ENCODE measurements at regions not wholly inside any gene's neighbourhood (a gene's known extent, or its start where the extent isn't known, plus 50 kb on each side); places are given as distances from the start of the nearest gene placed in this dataset.

- Mint-ChIP-seq H3K4me1 (no peaks in the 10 kb centered on the region), H3K27ac (no peak overlapping the region), H3K27me3 (peaks cover 32% of the 10 kb centered on the region), H3K4me3 (no peak overlapping the region), H3K9me3 (no peaks in the 10 kb centered on the region), H3K36me3 (ENCODE audit: low read depth) (no peaks in the 10 kb centered on the region)
- POLR2A ChIA-PET: no interaction called here
- intact Hi-C loops (cut with micrococcal nuclease): no loop called here
- CTCF ChIA-PET: no interaction called here
- no peak for TF ChIP-seq CTCF (IDR thresholded peaks at IDR 0.05)
- DNase-seq: no peak
- ATAC-seq (ENCODE audit: low read depth): no peak
Observed at GRCh38 chr22:33971561-33971961, 51.3 kb upstream of the LARGE1 start.

GRCh38 chr22:33975841-33976240 lies 55.6 kb upstream of the LARGE1 start:
- no peak for TF ChIP-seq CTCF (IDR thresholded peaks at IDR 0.05)
- Mint-ChIP-seq H3K4me1 (no peaks in the 10 kb centered on the region), H3K4me3 (no peak overlapping the region), H3K36me3 (ENCODE audit: low read depth) (no peaks in the 10 kb centered on the region), H3K27me3 (peaks cover 29% of the 10 kb centered on the region), H3K27ac (no peak overlapping the region), H3K9me3 (no peaks in the 10 kb centered on the region)
- intact Hi-C loops (cut with micrococcal nuclease): no loop called here
- ChIA-PET CTCF (no interaction called here), POLR2A (no interaction called here)
- DNase-seq (no peak), ATAC-seq (ENCODE audit: low read depth) (no peak)

GRCh38 chr22:33983558-33983957 lies 63.3 kb upstream of the LARGE1 start:
- intact Hi-C loops (cut with micrococcal nuclease): no loop called here
- Mint-ChIP-seq H3K4me3 (no peak overlapping the region), H3K27ac (no peak overlapping the region), H3K36me3 (ENCODE audit: low read depth) (no peaks in the 10 kb centered on the region), H3K27me3 (peaks cover 3% of the 10 kb centered on the region), H3K4me1 (peaks cover 2% of the 10 kb centered on the region), H3K9me3 (no peaks in the 10 kb centered on the region)
- POLR2A ChIA-PET: no interaction called here
- no peak for DNase-seq
- CTCF ChIA-PET: no interaction called here
- TF ChIP-seq CTCF (IDR thresholded peaks at IDR 0.05): no peak
- no peak for ATAC-seq (ENCODE audit: low read depth)

DNA sequence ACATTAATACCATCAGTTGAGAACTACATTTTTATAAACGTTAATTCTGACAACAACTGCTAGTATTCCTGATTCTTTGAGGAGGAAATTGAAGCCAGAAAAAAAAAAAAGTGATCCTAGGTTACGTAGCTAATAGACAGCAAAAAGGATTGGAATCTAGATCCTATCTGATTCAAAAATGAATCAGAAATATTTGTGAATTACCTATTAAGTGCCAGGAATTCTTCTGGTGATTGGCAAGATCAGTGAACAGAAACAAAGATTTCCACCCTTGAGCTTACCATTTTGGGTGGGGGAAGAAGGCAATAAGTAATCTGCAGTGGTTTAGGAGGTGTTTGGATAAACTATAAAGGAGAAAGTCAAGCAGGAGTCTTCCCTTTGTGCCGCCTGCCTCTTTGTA lies 63.9 kb upstream of the LARGE1 start:
- Mint-ChIP-seq H3K9me3 (no peaks in the 10 kb centered on the region), H3K4me1 (peaks cover 2% of the 10 kb centered on the region), H3K36me3 (ENCODE audit: low read depth) (no peaks in the 10 kb centered on the region), H3K27me3 (peaks cover 3% of the 10 kb centered on the region), H3K27ac (no peak overlapping the region), H3K4me3 (no peak overlapping the region)
- no peak for DNase-seq
- intact Hi-C loops (cut with micrococcal nuclease): no loop called here
- ATAC-seq (ENCODE audit: low read depth): no peak
- POLR2A ChIA-PET: no interaction called here
- no peak for TF ChIP-seq CTCF (IDR thresholded peaks at IDR 0.05)
- CTCF ChIA-PET: no interaction called here

GRCh38 chr22:33984656-33985285 lies 64.5 kb upstream of the LARGE1 start:
- no peak overlapping the region for H3K4me3 Mint-ChIP-seq
- no peaks in the 10 kb centered on the region for H3K27me3 Mint-ChIP-seq
- H3K4me1 Mint-ChIP-seq: peaks cover 2% of the 10 kb centered on the region
- TF ChIP-seq CTCF (IDR thresholded peaks at IDR 0.05): no peak
- ChIA-PET CTCF (no interaction called here), POLR2A (no interaction called here)
- no peaks in the 10 kb centered on the region for H3K36me3 Mint-ChIP-seq (ENCODE audit: low read depth)
- no peaks in the 10 kb centered on the region for H3K9me3 Mint-ChIP-seq
- DNase-seq (no peak), ATAC-seq (ENCODE audit: low read depth) (no peak)
- intact Hi-C loops (cut with micrococcal nuclease): no loop called here
- no peak overlapping the region for H3K27ac Mint-ChIP-seq

All from activated B cell treated with CpG ODN at 0.5 μM for 24 hours (primary cell).